Right lobe of liver (tissue), 4 donors: ENCODE measurements at regions not wholly inside any gene's neighbourhood (a gene's known extent, or its start where the extent isn't known, plus 50 kb on each side); places are given as distances from the start of the nearest gene placed in this dataset.

Source experiments
- CTCF ChIP-seq, 4 donors: fragments of 200-600 bp in 3 of 4; fragments of 450-650 bp in 1 of 4; IDR thresholded peaks; one replicate each; pipeline versions ENCODE4 v1.5.1 to v1.8.0; 2016 to 2022; ENCODE audit warnings: antibody characterized with exemption in 4 of 4, mild to moderate bottlenecking in 2 of 4
- POLR2A ChIP-seq: fragments of 450-650 bp; IDR thresholded peaks from one replicate; pipeline ENCODE4 v1.6.1; 2017; ENCODE audit warnings: antibody characterized with exemption, mild to moderate bottlenecking
- donor health status: DM: no; HTN: no; CAD: no.
- donor health status: DM: no; HTN: no; CAD: no.
- donor health status: DM: no; HTN: yes; CAD: no.

GRCh38 chr6:141953072-141953471 is 179.7 kb upstream of the GJE1 start:
- TF ChIP-seq CTCF (IDR thresholded peaks at IDR 0.05) = no peak
- TF ChIP-seq POLR2A = no peak
